SKM-1 treated with dmso at 0.1 percent for 144 hours (cell line): ENCODE measurements at regions not wholly inside any gene's neighbourhood (a gene's known extent, or its start where the extent isn't known, plus 50 kb on each side); places are given as distances from the start of the nearest gene placed in this dataset.
"Not testable (repeated sequence)": the region's sequence is repeated elsewhere in the genome, so short reads cannot be mapped to it uniquely, and the experiment has no call there.

ENCODE experiments used
- DNase-seq: peaks from one replicate; lab custom pipeline; 2025; ENCODE audit not compliant: unreplicated experiment; lab: John Stamatoyannopoulos, UW

DNA sequence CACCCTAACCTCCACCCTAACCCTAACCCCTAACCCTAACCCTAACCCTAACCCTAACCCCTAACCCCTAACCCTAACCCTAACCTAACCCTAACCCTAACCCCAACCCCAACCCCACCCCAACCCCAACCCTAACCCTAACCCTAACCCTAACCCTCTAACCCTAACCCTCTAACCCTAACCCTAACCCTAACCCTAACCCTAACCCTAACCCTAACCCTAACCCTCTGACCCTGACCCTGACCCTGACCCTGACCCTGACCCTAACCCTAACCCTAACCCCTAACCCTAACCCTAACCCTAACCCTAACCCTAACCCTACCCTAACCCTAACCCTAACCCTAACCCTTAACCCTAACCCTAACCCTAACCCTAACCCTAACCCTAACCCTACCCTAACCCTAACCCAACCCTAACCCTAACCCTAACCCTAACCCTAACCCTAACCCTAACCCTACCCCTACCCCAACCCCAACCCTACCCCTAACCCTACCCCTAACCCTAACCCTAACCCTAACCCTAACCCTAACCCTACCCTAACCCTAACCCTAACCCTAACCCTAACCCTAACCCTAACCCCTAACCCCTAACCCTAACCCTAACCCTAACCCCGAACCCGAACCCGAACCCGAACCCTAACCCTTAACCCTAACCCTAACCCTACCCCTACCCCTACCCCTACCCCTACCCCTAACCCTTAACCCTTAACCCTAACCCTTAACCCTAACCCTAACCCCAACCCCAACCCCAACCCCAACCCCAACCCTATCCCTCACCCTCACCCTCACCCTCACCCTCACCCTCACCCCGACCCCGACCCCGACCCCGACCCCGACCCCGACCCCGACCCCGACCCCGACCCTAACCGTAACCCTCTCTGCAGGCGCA, 186.2 kb upstream of the CHL1 start:
- not testable (repeated sequence) for DNase-seq

GRCh38 chr3:11734-12133, 184.8 kb upstream of the CHL1 start:
- DNase-seq: no peak

GRCh38 chr3:14652-15051, 181.9 kb upstream of the CHL1 start:
- DNase-seq: no peak

- DNase-seq: no peak
Measured at GRCh38 chr3:16366-16765, 180.2 kb upstream of the CHL1 start.

DNA sequence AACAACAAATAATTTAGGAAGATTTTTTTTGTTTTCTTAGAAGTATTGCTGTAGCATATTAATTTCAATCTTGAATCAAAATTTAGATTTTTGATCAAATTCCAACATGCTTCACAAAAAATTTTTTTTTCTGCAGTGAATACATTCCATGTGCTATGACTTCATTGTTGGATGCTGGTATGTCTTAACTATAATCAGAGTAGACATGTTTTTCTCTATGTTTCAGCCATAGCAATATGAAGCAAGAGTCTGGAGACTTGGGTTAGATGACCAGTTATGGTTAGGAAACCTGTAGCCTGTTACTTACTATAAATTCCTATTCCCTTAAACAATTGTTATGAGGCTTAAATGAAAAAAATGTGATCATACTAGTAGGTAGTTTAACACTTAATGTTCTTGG, 176.1 kb upstream of the CHL1 start:
- DNase-seq: no peak

GRCh38 chr3:24006-24405, 172.6 kb upstream of the CHL1 start:
- DNase-seq: no peak

DNA sequence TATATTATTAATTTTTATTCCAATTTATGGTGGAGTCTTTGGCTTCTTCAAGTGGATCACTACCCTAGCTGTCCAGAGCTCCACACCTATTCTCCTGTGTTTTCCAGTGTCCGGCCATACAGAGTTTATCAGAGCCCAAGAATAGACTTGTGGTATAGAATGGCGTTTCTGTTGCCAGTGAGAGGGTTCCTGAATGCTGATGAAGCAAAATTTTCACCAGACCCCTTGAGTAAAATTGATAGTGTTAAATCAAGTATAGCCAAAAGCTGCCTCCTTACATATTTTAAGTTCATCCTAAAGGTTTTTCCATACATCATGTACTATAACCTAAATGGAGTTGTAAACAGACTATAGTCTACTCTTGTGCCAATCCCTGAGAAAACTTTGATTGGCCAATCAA, 171.5 kb upstream of the CHL1 start:
- DNase-seq: no peak

GRCh38 chr3:35985-36384, 160.6 kb upstream of the CHL1 start:
- DNase-seq: not testable (repeated sequence)

DNA sequence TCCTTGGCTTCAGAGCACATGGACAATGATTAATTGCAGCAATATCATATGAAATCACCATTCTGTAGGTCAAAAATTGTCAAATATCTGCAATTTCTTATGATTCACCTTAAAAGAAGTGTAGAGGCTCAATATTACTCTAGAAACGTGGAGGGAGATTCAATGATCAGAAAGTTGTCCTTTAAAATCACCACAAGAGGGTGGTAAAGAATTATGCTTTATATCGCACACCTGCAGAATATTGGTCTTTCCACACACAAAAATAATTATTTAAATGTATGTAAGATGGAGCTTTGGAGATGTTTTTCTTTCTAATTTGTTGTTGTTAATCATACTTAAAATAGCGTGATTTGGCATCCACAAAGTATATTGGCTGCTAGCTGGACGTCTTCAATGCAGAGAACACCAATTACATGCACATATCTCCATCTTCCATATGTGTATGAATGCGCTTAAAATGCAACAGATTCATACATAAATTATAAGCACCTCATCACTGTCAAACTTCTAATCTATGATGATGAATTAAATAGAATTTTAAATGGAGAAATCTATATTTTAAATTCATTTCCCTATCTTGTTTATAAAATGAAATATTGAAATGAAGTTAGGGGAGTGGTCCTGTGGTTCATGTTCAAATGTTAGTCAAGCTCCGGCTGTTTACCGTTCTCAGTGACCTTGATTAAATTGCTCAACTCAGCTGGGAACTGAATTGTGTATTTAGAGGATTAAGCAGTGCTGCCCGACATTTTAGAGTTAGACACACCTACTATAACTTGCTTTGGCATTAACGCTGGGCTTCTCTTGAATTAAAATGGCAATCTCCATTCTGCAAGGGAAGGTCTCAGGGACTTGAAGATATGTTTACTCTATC, 153.5 kb upstream of the CHL1 start:
- not testable (repeated sequence) for DNase-seq

DNA sequence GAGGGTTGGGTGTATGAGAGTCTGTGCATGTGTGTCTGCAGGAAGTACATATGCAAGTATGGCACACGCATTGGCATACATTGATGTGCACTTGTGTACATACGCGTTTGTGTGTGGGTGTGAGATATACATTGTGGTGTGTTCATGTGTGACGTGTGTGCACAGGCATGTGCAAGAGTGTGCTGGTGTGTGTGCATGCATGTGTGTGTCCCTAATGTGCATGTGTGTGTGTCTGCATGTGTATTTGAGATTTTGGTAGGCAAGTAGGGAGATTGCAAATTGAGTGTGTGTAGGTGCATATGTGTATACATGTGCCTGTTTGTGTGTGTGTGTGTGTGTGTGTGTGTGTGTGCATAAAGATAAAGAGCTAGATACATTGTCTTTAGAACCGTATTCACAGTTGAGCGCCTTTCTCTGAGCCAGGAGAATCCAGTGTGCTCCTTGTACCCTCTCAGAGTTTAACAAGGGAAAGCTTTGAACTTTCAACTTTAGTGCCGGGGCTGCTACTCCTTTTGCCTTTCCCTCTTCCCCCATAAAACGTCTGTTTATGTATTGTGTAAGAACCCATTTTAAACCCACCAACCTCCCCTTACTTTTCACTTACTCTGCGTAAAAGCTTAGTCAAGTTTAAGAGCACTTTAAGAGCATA, 152.4 kb upstream of the CHL1 start:
- no peak for DNase-seq

GRCh38 chr3:44941-45340, 151.6 kb upstream of the CHL1 start:
- not testable (repeated sequence) for DNase-seq

DNA sequence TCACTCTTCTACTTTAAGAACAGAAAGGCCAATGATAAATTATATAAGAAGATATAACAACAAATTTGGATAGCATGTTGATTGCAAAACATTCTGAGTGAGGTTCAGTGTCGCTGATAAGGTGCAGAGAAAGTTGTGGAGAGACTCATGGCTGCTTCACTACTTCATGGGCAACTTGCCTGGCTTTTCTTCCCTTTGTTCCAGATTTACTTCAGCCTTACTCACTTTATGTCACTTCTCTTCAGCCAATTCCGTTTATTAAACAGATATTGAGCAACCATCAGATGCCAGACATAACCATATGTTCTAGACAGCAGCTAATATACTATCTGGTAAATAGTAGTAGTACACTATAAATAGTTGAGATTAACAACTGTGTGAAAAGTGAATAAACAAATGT, 150.0 kb upstream of the CHL1 start:
- no peak for DNase-seq

DNA sequence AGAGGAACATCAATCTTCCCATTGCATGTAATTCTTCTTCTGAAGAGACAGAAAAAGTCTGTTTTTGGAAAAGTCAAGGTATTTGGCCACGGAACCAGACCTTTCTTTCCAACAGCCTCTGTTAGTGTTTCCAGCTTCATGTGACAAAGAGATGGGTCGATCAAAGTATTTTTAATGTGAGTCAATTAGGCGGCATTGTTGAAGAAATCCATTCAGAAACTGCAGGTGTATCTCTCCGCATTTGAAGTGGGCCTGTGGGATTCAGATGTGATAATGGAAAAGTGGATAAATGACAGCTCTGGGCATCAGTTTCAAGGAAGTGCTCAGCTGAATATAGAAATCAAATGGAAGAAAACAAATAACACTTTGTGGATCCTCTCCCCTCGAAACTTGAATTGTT, 143.1 kb upstream of the CHL1 start:
- DNase-seq: not testable (repeated sequence)

- DNase-seq: no peak
Measured at GRCh38 chr3:54240-54639, 142.3 kb upstream of the CHL1 start.

DNA sequence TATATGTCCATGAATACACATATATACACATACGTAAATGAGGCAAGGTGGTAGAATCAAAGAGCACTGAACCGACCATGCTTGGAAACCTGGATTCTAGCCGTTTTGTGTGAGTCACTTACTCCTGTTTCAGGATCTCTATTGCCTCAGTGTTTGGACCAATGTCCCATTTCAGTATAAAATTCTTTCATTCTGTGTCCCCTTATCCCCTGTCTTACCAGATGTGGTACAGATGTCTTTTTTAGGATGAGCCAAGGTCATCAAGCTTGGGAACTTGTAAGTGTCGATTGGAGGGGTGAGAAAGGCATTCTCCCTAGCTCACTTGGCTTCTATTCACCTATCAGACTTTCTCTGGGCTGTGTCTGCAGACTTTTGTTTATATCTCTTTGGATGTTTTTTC, 139.9 kb upstream of the CHL1 start:
- DNase-seq: no peak

DNA sequence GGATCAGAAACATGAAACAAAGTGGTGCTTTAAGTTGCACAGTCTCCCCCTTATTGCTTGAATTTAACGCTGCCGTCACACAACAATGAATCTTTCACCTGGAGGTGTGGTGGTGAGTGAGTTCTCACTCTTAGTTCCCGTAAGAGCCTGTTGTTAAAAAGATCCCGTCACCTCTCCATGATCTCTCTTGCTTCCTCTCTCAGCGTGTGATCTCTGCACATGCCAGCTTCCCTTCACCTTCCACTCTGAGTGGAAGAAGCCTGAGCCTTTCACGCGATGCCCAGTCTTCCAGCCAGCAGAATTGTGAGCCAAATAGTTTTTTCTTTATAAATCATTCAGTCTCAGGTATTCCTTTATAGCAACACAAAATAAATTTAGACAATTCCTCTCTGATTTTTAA, 136.7 kb upstream of the CHL1 start:
- no peak for DNase-seq

DNA sequence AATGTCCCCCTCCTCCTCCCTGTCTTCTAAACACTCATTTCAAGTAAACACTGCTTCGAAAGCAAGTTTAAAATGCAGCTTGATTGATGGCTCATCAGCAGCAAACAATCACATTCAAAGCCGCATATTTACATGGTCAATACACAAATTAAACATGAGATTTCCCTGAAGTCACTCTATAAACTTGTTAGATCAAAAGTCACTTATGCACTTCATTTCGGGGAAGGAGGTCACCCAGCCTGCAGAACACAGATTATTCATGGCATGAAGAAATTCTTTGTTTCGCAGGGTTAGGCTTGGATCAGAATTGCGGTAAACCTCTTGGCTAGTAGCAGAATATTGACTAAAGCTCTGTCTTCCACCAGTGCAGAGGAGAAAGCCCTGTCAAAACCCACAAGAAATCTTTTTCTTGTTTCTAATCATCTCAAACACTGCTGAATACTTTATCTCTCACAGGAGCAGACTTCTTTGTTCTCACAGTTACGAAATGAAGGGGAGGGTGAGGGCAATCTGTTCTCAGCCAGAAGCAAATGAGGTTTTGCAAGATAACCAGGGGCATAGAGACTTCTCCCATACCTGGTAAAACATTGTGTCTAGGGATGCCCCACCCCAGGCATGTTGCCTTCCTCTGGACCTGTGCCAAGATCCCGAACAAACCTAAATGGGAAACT, 133.3 kb upstream of the CHL1 start:
- DNase-seq: no peak

DNA sequence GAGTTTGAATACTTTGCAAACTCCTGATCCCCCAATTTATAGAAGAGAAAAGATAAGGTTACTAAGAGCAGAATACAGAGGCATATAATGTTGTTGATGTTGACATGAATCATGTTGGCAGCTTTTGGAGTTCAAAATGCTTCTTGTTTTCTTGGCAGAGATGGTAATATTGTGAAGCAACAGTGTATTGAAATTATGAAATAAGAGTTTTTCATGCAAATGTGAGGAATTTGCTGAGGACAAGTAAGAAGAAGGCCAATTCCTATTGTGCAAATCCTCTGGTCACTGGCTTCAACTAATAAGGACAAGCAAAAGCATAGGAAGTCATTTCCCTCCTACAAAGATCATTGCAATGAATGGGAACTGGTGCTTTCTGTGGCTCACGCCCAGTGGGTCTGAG, 126.9 kb upstream of the CHL1 start:
- no peak for DNase-seq

DNA sequence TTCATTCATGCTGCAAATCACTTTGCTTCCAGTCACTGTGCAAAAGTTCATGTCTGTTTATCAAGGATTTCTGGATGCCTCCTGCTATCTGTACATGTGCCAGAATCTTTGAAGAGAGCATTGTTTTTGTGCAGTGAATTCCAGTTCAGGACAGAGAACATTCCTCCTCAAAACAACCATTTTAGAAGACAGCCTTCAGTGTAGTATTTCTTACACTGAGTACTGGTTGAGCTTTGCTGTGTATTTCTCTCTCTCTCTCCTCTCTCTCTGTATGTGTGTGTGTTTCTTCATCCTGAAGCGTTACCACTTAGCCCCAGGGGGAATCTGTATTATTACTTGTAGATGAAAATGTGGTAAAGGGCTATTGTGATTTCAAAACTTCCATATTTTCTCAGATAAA, 123.8 kb upstream of the CHL1 start:
- no peak for DNase-seq

GRCh38 chr3:73271-73670, 123.3 kb upstream of the CHL1 start:
- no peak for DNase-seq

DNA sequence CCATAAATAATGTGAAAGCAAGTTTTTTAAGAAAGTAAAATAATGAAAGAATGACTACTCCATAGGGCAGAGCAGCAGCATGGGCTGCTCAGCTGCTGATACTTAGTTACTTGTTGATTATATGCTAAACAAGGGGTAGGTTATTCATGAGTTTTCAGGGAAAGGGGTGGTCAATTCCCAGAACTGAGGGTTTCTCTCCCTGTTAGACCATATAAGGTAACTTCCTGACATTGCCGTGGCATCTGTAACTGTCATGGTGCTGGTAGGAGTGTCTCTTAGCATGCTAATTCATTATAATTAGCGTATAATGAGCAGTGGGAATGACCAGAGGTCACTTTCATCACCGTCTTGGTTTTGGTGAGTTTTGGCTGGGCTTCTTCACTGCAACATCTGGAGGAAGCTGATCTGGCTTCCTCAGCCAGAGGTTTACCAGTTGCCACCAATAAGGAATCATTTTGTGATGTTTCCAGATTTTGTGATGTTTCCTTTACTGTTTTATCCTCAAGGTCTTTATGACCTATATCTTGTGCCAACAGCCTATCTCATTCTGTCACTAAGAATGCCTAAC, 121.8 kb upstream of the CHL1 start:
- no peak for DNase-seq
